ENCODE measurements at regions not wholly inside any gene's neighbourhood (a gene's known extent, or its start where the extent isn't known, plus 50 kb on each side); places are given as distances from the start of the nearest gene placed in this dataset.

DNA sequence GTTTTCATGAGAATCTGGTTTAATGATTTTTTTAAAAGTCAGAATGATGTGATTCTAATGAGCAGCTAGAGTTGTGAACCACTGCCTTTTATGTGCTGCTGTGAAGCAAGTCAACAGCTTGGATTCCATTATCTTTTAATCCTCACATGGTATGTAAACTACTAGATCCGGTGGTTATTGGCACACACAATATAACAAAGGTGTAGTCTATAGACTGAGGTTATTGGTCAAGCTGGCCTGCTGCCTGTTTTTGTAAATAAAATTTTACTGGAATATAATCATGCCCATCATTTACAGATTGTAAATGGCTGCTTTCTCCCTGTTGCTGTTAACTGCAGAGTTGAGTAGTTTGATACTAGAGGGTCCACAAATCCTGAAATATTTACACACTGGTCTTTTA is 103.1 kb downstream of the OTOL1 start:
- no peak for TF ChIP-seq EZH2phosphoT487 (IDR thresholded peaks at IDR 0.05; ENCODE audit: low read depth)
- TF ChIP-seq, protein P1, sequence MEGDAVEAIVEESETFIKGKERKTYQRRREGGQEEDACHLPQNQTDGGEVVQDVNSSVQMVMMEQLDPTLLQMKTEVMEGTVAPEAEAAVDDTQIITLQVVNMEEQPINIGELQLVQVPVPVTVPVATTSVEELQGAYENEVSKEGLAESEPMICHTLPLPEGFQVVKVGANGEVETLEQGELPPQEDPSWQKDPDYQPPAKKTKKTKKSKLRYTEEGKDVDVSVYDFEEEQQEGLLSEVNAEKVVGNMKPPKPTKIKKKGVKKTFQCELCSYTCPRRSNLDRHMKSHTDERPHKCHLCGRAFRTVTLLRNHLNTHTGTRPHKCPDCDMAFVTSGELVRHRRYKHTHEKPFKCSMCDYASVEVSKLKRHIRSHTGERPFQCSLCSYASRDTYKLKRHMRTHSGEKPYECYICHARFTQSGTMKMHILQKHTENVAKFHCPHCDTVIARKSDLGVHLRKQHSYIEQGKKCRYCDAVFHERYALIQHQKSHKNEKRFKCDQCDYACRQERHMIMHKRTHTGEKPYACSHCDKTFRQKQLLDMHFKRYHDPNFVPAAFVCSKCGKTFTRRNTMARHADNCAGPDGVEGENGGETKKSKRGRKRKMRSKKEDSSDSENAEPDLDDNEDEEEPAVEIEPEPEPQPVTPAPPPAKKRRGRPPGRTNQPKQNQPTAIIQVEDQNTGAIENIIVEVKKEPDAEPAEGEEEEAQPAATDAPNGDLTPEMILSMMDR (IDR thresholded peaks at IDR 0.05; ENCODE audit: low read depth, low read length): no peak

Data from OCI-LY3 (cell line).